Nephron (organoid): ENCODE measurements at regions not wholly inside any gene's neighbourhood (a gene's known extent, or its start where the extent isn't known, plus 50 kb on each side); places are given as distances from the start of the nearest gene placed in this dataset.

ENCODE experiments used
- H3K27ac Mint-ChIP-seq, 3 experiments: 2 replicates each; pipeline ENCODE4 v1.8.0; 2020; ENCODE audit warnings: mixed read lengths in 3 of 3, mild to moderate bottlenecking in 2 of 3, moderate library complexity in 1 of 3
- H3K27me3 Mint-ChIP-seq: 2 replicates; pipeline ENCODE4 v1.8.0; 2021; ENCODE audit warnings: low read depth, mild to moderate bottlenecking, moderate library complexity, mixed read lengths
- H3K36me3 Mint-ChIP-seq: 2 replicates; pipeline ENCODE4 v1.8.0; 2020; ENCODE audit warnings: low read depth, mixed read lengths
- H3K4me1 Mint-ChIP-seq: 2 replicates; pipeline ENCODE4 v1.8.0; 2020; ENCODE audit warnings: mixed read lengths
- H3K4me3 Mint-ChIP-seq, 3 experiments: 2 replicates each; pipeline ENCODE4 v1.8.0; 2020; ENCODE audit warnings: mild to moderate bottlenecking in 3 of 3, mixed read lengths in 3 of 3, moderate library complexity in 2 of 3
- H3K9me3 Mint-ChIP-seq: 2 replicates; pipeline ENCODE4 v1.8.0; 2020; ENCODE audit warnings: mixed read lengths
- TF ChIP-seq, protein P1 (sequence below), 3 experiments: fragments of 200-600 bp; sonication (generic); IDR thresholded peaks; one replicate each; pipeline ENCODE4 v1.5.0; 2021; ENCODE audit warnings: antibody characterized with exemption in 3 of 3; ENCODE audit not compliant: unreplicated experiment in 3 of 3

DNA sequence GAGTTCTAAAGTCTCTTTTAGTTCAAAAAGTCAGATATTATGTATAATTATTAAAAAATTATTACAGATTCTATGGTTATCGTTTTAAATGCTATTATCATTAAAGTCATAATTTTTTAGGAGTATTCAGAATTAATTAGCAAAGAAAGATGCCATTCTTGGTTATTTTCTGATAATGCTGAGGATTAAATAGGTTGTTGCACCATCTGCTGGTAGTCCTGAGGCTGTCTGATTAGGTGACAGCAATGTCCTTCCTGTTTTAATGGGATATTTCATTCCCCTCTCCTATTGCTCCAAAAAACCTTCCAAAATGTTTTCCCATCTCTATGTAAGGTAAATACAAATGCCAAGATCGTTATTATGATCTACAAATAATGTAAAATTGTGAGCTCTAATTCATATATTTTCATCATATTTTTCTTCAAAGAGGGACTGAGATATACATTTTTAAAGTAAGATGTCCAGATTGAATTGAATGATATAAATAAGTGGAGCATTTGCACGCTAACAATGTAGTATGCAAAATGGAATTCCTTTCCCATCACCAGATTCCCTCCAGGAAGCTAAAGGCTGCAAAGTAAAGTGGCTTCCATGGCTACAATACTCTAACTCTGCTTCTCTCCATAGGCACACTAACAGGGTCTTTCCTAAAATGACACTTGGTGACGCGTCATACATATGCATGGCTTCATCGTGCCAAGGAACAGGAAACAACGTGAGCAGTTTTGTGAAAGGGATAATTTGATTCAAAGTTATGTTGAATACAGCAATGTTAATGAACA, 58.8 kb upstream of the AKR1E2 start:
- no peaks in the 10 kb centered on the region for H3K27me3 Mint-ChIP-seq
- peaks cover 38% of the 10 kb centered on the region for H3K4me1 Mint-ChIP-seq
- peak overlapping the region in 2 of 3 experiments; percentile 31 to 35 for H3K27ac Mint-ChIP-seq
- no peaks in the 10 kb centered on the region for H3K36me3 Mint-ChIP-seq
- no peaks in the 10 kb centered on the region for H3K9me3 Mint-ChIP-seq
- no peak overlapping the region for H3K4me3 Mint-ChIP-seq
- TF ChIP-seq, protein P1, sequence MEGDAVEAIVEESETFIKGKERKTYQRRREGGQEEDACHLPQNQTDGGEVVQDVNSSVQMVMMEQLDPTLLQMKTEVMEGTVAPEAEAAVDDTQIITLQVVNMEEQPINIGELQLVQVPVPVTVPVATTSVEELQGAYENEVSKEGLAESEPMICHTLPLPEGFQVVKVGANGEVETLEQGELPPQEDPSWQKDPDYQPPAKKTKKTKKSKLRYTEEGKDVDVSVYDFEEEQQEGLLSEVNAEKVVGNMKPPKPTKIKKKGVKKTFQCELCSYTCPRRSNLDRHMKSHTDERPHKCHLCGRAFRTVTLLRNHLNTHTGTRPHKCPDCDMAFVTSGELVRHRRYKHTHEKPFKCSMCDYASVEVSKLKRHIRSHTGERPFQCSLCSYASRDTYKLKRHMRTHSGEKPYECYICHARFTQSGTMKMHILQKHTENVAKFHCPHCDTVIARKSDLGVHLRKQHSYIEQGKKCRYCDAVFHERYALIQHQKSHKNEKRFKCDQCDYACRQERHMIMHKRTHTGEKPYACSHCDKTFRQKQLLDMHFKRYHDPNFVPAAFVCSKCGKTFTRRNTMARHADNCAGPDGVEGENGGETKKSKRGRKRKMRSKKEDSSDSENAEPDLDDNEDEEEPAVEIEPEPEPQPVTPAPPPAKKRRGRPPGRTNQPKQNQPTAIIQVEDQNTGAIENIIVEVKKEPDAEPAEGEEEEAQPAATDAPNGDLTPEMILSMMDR (IDR thresholded peaks at IDR 0.05; ENCODE audit: unreplicated experiment in 3 of 3) = peak; percentile 70 to 91 (median 85)

DNA sequence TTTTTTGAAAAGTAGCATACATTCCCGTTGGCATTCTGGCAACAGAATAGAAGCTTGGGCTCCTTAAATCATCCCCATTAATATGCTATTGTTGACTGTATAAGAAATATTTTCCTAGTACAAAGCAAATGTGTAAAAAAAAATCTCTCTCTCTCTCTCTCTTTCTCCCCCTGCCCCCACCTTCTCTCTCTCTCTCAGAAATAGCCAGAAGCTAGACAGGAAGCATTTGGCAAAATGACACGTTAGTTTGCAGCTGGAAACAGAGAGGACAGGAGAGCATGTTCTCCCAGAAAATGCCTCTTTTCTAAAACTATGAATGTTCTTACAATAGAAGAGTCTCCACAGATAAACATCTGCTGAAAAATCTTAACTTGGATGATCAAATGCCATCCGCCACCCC, 59.6 kb upstream of the AKR1E2 start:
- H3K36me3 Mint-ChIP-seq = no peaks in the 10 kb centered on the region
- H3K4me1 Mint-ChIP-seq = peaks cover 38% of the 10 kb centered on the region
- no peak overlapping the region for H3K4me3 Mint-ChIP-seq
- H3K9me3 Mint-ChIP-seq = no peaks in the 10 kb centered on the region
- TF ChIP-seq, protein P1 (IDR thresholded peaks at IDR 0.05; ENCODE audit: unreplicated experiment in 3 of 3) = no peak
- H3K27ac Mint-ChIP-seq = peak overlapping the region in 1 of 3 experiments; percentile 35
- no peaks in the 10 kb centered on the region for H3K27me3 Mint-ChIP-seq

DNA sequence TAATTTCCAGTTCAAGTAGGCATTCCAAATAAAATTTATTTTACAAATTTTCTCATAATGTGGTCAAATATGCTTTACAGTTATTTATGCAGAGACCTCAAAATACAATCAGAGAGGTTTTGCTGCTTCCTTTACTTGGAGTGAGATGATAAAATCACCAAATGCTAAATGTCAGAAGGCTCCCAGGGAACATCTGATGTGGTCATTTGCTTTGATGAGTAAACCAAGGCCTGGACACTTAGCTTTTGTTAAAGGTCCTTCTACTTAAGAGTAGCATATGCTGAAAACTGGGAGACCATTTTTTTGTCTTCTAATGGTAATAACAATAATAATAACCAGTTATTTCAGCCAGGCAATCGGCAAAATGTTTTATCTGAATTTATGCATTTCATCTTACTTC, 60.6 kb upstream of the AKR1E2 start:
- H3K4me3 Mint-ChIP-seq = no peak overlapping the region
- H3K9me3 Mint-ChIP-seq = no peaks in the 10 kb centered on the region
- peaks cover 28% of the 10 kb centered on the region for H3K4me1 Mint-ChIP-seq
- H3K36me3 Mint-ChIP-seq = no peaks in the 10 kb centered on the region
- TF ChIP-seq, protein P1 (IDR thresholded peaks at IDR 0.05; ENCODE audit: unreplicated experiment in 3 of 3) = no peak
- no peak overlapping the region for H3K27ac Mint-ChIP-seq
- H3K27me3 Mint-ChIP-seq = peaks cover 8% of the 10 kb centered on the region

DNA sequence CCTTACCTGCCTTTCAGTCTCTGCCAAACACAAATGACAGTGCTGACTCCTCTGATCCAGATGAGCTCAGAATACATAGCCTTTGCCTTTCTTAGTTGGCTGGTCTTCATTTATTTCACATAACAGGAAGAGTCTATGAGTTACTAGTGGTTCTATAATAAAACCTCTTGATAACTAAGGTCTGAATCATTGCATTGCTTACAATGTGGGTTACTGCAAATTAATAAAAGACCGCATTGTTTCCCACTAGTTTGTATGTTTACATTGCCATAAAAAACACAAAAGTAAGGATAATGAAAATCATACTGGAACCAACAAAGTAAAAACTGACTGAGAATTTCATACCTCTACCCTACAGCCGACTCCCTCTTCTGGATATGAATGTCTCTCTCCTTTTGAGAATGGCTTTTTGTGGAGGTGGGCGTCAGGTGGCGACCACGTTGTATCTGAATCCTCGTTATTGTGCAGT, 62.0 kb upstream of the AKR1E2 start:
- peak overlapping the region in 1 of 3 experiments; percentile 11 for H3K27ac Mint-ChIP-seq

DNA sequence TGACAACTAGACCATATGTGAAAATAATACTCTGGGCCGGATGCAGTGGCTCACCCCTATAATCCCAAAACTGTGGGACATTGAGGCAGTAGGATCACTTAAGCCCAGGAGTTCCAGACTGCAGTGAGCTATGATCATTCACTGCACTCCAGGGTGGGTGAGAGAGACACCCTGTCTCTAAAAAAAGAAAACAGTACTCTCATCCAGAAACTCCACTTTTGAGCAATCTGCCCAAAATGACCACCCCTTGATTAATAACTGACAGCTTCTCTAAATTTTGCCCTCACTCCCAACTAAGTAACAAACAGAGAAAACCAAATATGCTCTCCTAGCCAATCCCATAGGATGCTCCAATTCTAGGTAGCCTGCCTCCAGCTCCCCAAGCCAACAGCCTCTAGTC, 62.5 kb upstream of the AKR1E2 start:
- H3K9me3 Mint-ChIP-seq = no peaks in the 10 kb centered on the region
- H3K4me1 Mint-ChIP-seq = peaks cover 22% of the 10 kb centered on the region
- no peaks in the 10 kb centered on the region for H3K36me3 Mint-ChIP-seq
- no peak overlapping the region for H3K4me3 Mint-ChIP-seq
- TF ChIP-seq, protein P1 (IDR thresholded peaks at IDR 0.05; ENCODE audit: unreplicated experiment in 3 of 3) = no peak
- peak overlapping the region in 1 of 3 experiments; percentile 11 for H3K27ac Mint-ChIP-seq
- peaks cover 8% of the 10 kb centered on the region for H3K27me3 Mint-ChIP-seq

More for the DNA sequence above, 62.0 kb upstream of the AKR1E2 start:
- peaks cover 8% of the 10 kb centered on the region for H3K27me3 Mint-ChIP-seq
- H3K9me3 Mint-ChIP-seq = no peaks in the 10 kb centered on the region
- H3K4me1 Mint-ChIP-seq = peaks cover 27% of the 10 kb centered on the region
- H3K36me3 Mint-ChIP-seq = no peaks in the 10 kb centered on the region
- TF ChIP-seq, protein P1 (IDR thresholded peaks at IDR 0.05; ENCODE audit: unreplicated experiment in 3 of 3) = no peak
- no peak overlapping the region for H3K4me3 Mint-ChIP-seq

DNA sequence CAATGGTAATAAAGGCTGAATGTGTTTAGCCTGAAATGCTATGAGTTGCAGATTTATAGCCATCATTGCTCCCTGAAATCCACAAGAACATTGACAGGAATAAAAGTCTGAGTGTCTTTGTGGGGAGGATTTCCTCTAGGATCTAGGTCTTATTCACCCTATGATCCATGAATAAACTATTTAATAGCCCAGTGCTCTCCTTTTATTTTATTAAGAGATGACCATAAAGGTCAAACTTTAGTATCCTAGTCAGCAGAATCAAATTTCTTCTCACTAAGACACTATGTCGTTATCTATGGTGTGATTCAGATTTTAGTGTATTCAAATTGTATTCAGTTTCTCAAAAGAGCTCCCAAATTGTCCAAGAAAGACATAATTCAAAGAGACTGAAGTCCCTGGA, 67.8 kb upstream of the AKR1E2 start:
- H3K36me3 Mint-ChIP-seq = no peaks in the 10 kb centered on the region
- H3K4me1 Mint-ChIP-seq = no peaks in the 10 kb centered on the region
- H3K27ac Mint-ChIP-seq = no peak overlapping the region
- no peaks in the 10 kb centered on the region for H3K9me3 Mint-ChIP-seq
- H3K27me3 Mint-ChIP-seq = peaks cover 16% of the 10 kb centered on the region
- TF ChIP-seq, protein P1 (IDR thresholded peaks at IDR 0.05; ENCODE audit: unreplicated experiment in 3 of 3) = no peak
- H3K4me3 Mint-ChIP-seq = no peak overlapping the region
